Stomach (tissue), 8 donors: ENCODE measurements at regions not wholly inside any gene's neighbourhood (a gene's known extent, or its start where the extent isn't known, plus 50 kb on each side); places are given as distances from the start of the nearest gene placed in this dataset.

ENCODE experiments used
- DNase-seq, 2 donors: peaks; one replicate each; pipeline versions ENCODE4 v3.0.0 to v3.0.0-alpha.2; 2013 to 2019
- H3K27ac ChIP-seq, 5 donors: fragments of 200-600 bp in 4 of 5; sonication (generic) in 4 of 5; one replicate each; pipeline ENCODE4 v1.5.1; 2013 to 2019; ENCODE audit warnings: mild to moderate bottlenecking in 1 of 5, moderate library complexity in 1 of 5
- H3K27me3 ChIP-seq, 3 donors: fragments of 200-600 bp; sonication (generic); one replicate each; pipeline ENCODE4 v1.5.1; 2017 to 2019; ENCODE audit warnings: mixed run types in 1 of 3
- H3K36me3 ChIP-seq, 4 donors: fragments of 200-600 bp; sonication (generic); 1 replicate in 3 of 4; 2 replicates in 1 of 4; pipeline ENCODE4 v1.5.1; 2016 to 2019
- H3K4me1 ChIP-seq, 4 donors: fragments of 200-600 bp; sonication (generic); one replicate each; pipeline ENCODE4 v1.5.1; 2016 to 2019
- H3K4me3 ChIP-seq, 4 donors: fragments of 200-600 bp; sonication (generic) in 3 of 4; one replicate each; pipeline ENCODE4 v1.5.1; 2016 to 2019; ENCODE audit warnings: mild to moderate bottlenecking in 1 of 4
- H3K9me3 ChIP-seq, 4 donors: fragments of 200-600 bp; sonication (generic); one replicate each; pipeline ENCODE4 v1.5.1; 2016 to 2019
- CTCF ChIP-seq, 7 experiments: fragments of 450-650 bp in 4 of 7; fragments of 200-600 bp in 3 of 7; sonication (generic) in 3 of 7; IDR thresholded peaks; one replicate each; pipeline ENCODE4 v1.5.1; 2016 to 2019; ENCODE audit warnings: antibody characterized with exemption in 7 of 7, control low read depth in 2 of 7, mild to moderate bottlenecking in 1 of 7
- EP300 ChIP-seq: sonication (generic); formaldehyde crosslinking; IDR thresholded peaks from one replicate; pipeline ENCODE4 v1.6.1; 2017; ENCODE audit warnings: antibody characterized with exemption
- POLR2A ChIP-seq, 4 donors: fragments of 450-650 bp; IDR thresholded peaks; one replicate each; pipeline ENCODE4 v1.6.1; 2016; ENCODE audit warnings: antibody characterized with exemption in 4 of 4, control low read depth in 2 of 4, mild to moderate bottlenecking in 1 of 4, moderate library complexity in 1 of 4
- POLR2AphosphoS5 ChIP-seq, 3 donors: sonication (generic); formaldehyde crosslinking; IDR thresholded peaks; one replicate each; pipeline ENCODE4 v1.6.1; 2016; ENCODE audit warnings: antibody characterized with exemption in 3 of 3
- WGBS, 5 donors: extraction: QIAGEN DNeasy Blood & Tissue Kit in 3 of 5; methylation state at CpG; one replicate each; pipeline versions ENCODE4 v1.1.5 to v1.1.7; 2013 to 2018; 5-methylcytosine and 5-hydroxymethylcytosine counted together
- intact Hi-C: fragments of 100-400 bp; cut with DNase I; formaldehyde crosslinking; loops from one replicate; pipeline ENCODE4 v1.15.1; 2023; ENCODE audit warnings: low total_unique reads
- donor health status: healthy with polysubstance abuse.
- donor health status: Bipolar disorder and iron deficiency.
- donor health status: healthy.

GRCh38 chr14:31957565-31957964 lies 119.5 kb upstream of the ARHGAP5 start:
- intact Hi-C loops, result no loop called here
- no peaks in the 10 kb centered on the region for H3K9me3 ChIP-seq
- no peaks in the 10 kb centered on the region for H3K27me3 ChIP-seq
- DNase-seq, result no peak
- no peaks in the 10 kb centered on the region for H3K4me1 ChIP-seq
- TF ChIP-seq POLR2AphosphoS5 (IDR thresholded peaks at IDR 0.05) (no peak), EP300 (no peak), CTCF (IDR thresholded peaks at IDR 0.05) (no peak), POLR2A (IDR thresholded peaks at IDR 0.05) (no peak)
- 87 to 100% (median 97%) methylated on average over 2 of the region's 2 CpGs for WGBS, 5 donors
- H3K4me3 ChIP-seq, result no peak overlapping the region
- H3K36me3 ChIP-seq, result no peaks in the 10 kb centered on the region
- no peak overlapping the region for H3K27ac ChIP-seq

DNA sequence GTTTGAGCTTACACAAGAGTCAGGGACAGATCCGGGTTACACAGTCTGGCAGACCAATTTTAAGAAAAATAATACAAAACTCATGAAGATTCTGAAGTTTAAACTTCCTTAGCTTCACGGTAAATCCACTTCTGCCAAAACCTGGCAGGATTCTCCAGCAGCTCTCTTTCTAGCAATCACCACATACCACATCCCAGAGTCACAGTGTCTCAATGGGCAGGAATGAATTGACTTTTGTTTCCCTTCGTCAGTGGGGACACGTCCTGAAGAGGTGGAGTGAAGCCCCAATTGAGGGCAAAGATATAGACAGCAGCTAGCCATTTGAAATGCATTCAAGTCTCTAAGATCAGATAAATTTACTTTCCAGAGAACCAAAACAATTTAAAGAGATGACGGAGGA lies 117.1 kb upstream of the ARHGAP5 start:
- intact Hi-C loops, result no loop called here
- no peak for TF ChIP-seq POLR2A (IDR thresholded peaks at IDR 0.05)
- TF ChIP-seq CTCF (IDR thresholded peaks at IDR 0.05), result no peak
- TF ChIP-seq POLR2AphosphoS5 (IDR thresholded peaks at IDR 0.05), result no peak
- no peak for TF ChIP-seq EP300
- no peaks in the 10 kb centered on the region for H3K36me3 ChIP-seq
- H3K9me3 ChIP-seq, result no peaks in the 10 kb centered on the region
- no peak overlapping the region for H3K4me3 ChIP-seq
- whole genome bisulfite sequencing, 5 donors, result 75 to 90% (median 81%) methylated on average over 5 of the region's 5 CpGs
- no peaks in the 10 kb centered on the region for H3K27me3 ChIP-seq
- no peaks in the 10 kb centered on the region for H3K4me1 ChIP-seq
- no peak overlapping the region for H3K27ac ChIP-seq
- DNase-seq, result no peak

DNA sequence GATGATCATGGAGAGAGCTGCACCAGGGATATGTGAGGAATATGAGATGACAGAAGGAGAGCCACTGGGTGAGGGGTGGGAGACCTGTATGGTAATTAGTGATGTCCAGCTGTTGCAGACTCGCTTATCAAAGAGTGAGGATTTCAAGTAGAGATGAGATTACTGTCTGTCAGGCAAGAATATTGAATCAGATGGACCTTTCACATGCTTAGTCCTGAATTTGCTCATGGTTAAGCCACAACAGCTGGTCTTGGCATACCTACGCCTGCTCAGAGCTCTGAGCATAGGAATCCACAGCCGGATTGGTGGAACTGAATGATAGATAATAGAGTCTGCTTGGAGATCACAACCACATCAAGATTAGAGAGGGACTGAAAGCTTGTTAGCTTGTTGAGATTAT lies 115.2 kb upstream of the ARHGAP5 start:
- 79 to 97% (median 92%) methylated on average over 3 of the region's 3 CpGs for WGBS, 5 donors
- Histone ChIP-seq H3K4me1 (no peaks in the 10 kb centered on the region), H3K9me3 (no peaks in the 10 kb centered on the region), H3K27ac (no peak overlapping the region), H3K4me3 (no peak overlapping the region), H3K36me3 (no peaks in the 10 kb centered on the region), H3K27me3 (no peaks in the 10 kb centered on the region)
- intact Hi-C loops, result no loop called here
- DNase-seq, result no peak
- TF ChIP-seq POLR2A (IDR thresholded peaks at IDR 0.05), result no peak
- TF ChIP-seq POLR2AphosphoS5 (IDR thresholded peaks at IDR 0.05), result no peak
- TF ChIP-seq CTCF (IDR thresholded peaks at IDR 0.05), result no peak
- TF ChIP-seq EP300, result no peak

DNA sequence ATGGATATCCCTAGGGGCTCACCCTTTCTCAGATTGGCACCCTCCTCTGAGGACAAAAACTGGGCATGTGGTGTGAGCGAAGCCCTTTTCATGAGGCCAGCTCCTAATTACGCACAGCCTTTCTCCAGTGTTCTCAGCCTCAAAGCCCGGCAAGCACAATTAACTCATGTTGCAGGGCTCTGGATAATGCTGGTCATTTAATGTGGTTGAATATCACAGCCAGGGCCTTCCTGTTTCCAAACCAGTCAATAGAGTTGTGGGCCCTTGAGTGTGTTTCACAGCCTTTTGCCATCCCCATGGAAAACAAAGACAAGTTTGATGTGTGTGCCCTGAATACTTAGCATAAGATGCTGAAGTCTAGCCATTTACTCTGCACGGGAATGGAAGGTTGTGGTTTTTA lies 114.2 kb upstream of the ARHGAP5 start:
- H3K9me3 ChIP-seq, result no peaks in the 10 kb centered on the region
- H3K27ac ChIP-seq, result no peak overlapping the region
- no peaks in the 10 kb centered on the region for H3K36me3 ChIP-seq
- H3K4me3 ChIP-seq, result no peak overlapping the region
- intact Hi-C loops, result no loop called here
- DNase-seq, result no peak
- H3K4me1 ChIP-seq, result no peaks in the 10 kb centered on the region
- TF ChIP-seq EP300 (no peak), POLR2A (IDR thresholded peaks at IDR 0.05) (no peak), CTCF (IDR thresholded peaks at IDR 0.05) (no peak), POLR2AphosphoS5 (IDR thresholded peaks at IDR 0.05) (no peak)
- 91 to 99% (median 94%) methylated on average over 4 of the region's 4 CpGs for WGBS, 5 donors
- H3K27me3 ChIP-seq, result no peaks in the 10 kb centered on the region
